Panc1 (cell line): ENCODE measurements at regions not wholly inside any gene's neighbourhood (a gene's known extent, or its start where the extent isn't known, plus 50 kb on each side); places are given as distances from the start of the nearest gene placed in this dataset.

Experiments
- ATAC-seq: fragments of 200-7000 bp; cut with Tn5 transposase; 2 replicates; pipeline ENCODE4 v1.9.1; 2020; ENCODE audit warnings: mild to moderate bottlenecking, moderate library complexity
- BruUV-seq: library from RNA; stranded (reverse); fragments of 400-500 nt; replicated peaks from 2 replicates; lab custom pipeline; 2021; lab: Mats Ljungman, UMichigan
- CTCF ChIA-PET: fragments of 300-600 bp; sonication (Branson Sonifier 250); formaldehyde crosslinking; loops from one replicate; lab custom pipeline; 2022; ENCODE audit warnings: antibody characterized with exemption; lab: Charles Lee
- POLR2A ChIA-PET: fragments of 300-600 bp; sonication (Branson Sonifier 250); formaldehyde crosslinking; loops from one replicate; lab custom pipeline; 2022; ENCODE audit warnings: antibody characterized with exemption; lab: Charles Lee
- DNase-seq: peaks from one replicate; pipeline ENCODE4 v3.0.0-alpha.2; 2010; ENCODE audit warnings: low read depth, low spot score
- H3K27ac ChIP-seq: 2 replicates; pipeline ENCODE4 v1.5.1; 2011; ENCODE audit warnings: mild to moderate bottlenecking, low read length, inconsistent platforms
- H3K27me3 ChIP-seq: fragments of 200-500 bp; sonication (Bioruptor generic); 2 replicates; pipeline ENCODE4 v1.6.0; 2014; ENCODE audit warnings: low read length, inconsistent platforms; ENCODE audit not compliant: control insufficient read depth, insufficient read depth
- H3K36me3 ChIP-seq: fragments of 200-500 bp; sonication (Bioruptor generic); 2 replicates; pipeline ENCODE4 v1.5.1; 2014; ENCODE audit warnings: inconsistent platforms, mild to moderate bottlenecking, low read length, moderate library complexity; ENCODE audit not compliant: control insufficient read depth, insufficient read depth
- H3K4me1 ChIP-seq: 2 replicates; pipeline ENCODE4 v1.5.1; 2011; ENCODE audit warnings: inconsistent platforms, mild to moderate bottlenecking, low read length, moderate library complexity; ENCODE audit not compliant: control insufficient read depth, insufficient read depth
- H3K4me3 ChIP-seq, 2 experiments: 2 replicates each; pipeline ENCODE4 v1.5.1; 2011 to 2012; ENCODE audit warnings: low read depth in 2 of 2, low read length in 2 of 2, mild to moderate bottlenecking in 2 of 2, inconsistent platforms in 1 of 2, moderate library complexity in 1 of 2
- H3K9me3 ChIP-seq: fragments of 200-500 bp; sonication (Bioruptor generic); 2 replicates; pipeline ENCODE4 v1.5.1; 2014; ENCODE audit warnings: low read depth, mild to moderate bottlenecking, inconsistent platforms, low read length, moderate library complexity; ENCODE audit not compliant: control insufficient read depth, insufficient read depth
- POLR2AphosphoS5 ChIP-seq: IDR thresholded peaks from 2 replicates; pipeline ENCODE4 v1.6.1; 2012; ENCODE audit warnings: mild to moderate bottlenecking, low read depth, low read length, moderate library complexity
- SIN3A ChIP-seq: IDR thresholded peaks from 2 replicates; pipeline ENCODE4 v1.6.1; 2012; ENCODE audit warnings: low read depth, mild to moderate bottlenecking, low read length, moderate library complexity, borderline replicate concordance; ENCODE audit not compliant: insufficient read depth
- TCF7L2 ChIP-seq: IDR thresholded peaks from 2 replicates; pipeline ENCODE4 v1.6.1; 2011; ENCODE audit warnings: mild to moderate bottlenecking, low read depth, low read length, inconsistent platforms
- in situ Hi-C: cut with HindIII; loops from 2 replicates; pipeline ENCODE4 v1.10.0; 2016; ENCODE audit warnings: low sequenced_read_pairs, low pct_unique_long_range_greater_than_20kb
- intact Hi-C: fragments of 100-400 bp; cut with micrococcal nuclease; formaldehyde crosslinking; loops from one replicate; pipeline ENCODE4 v1.10.0; 2022; ENCODE audit not compliant: unreplicated experiment
- TF ChIP-seq, protein P1 (sequence below), 2 experiments: IDR thresholded peaks; 2 replicates each; pipeline ENCODE4 v1.6.1; 2011 to 2012; ENCODE audit warnings: low read depth in 2 of 2, control low read depth in 1 of 2, low read length in 1 of 2, mild to moderate bottlenecking in 1 of 2, moderate library complexity in 1 of 2; ENCODE audit not compliant: insufficient read depth in 1 of 2
- TF ChIP-seq, protein P2 (sequence below): fragments of 450-650 bp; IDR thresholded peaks from 2 replicates; pipeline ENCODE4 v1.5.1; 2017; ENCODE audit warnings: mild to moderate bottlenecking

DNA sequence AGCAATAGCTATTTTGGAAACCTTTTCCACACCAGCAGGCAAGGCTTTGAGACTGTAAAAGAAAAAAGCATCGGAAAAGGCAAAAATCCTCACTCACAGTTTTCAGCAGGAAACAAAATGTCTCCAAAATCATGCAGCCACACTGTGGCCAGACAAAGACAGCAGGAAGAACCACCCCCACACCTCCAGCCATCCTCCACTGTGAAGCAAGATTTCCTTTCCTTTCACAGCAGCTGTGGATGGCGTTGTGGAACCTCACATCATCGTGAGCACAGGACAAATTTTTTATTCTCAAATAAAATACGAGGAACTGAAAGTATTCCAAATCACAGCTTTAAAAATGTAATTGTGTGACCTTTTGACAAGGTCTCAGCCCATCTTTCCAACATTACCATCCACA, 351.7 kb upstream of the NOCT start:
- Histone ChIP-seq H3K36me3 (no peaks in the 10 kb centered on the region), H3K9me3 (no peaks in the 10 kb centered on the region), H3K27me3 (no peaks in the 10 kb centered on the region), H3K4me1 (no peaks in the 10 kb centered on the region), H3K27ac (no peak overlapping the region), H3K4me3 (no peak overlapping the region)
- TF ChIP-seq POLR2AphosphoS5 = no peak
- TF ChIP-seq, protein P1, sequence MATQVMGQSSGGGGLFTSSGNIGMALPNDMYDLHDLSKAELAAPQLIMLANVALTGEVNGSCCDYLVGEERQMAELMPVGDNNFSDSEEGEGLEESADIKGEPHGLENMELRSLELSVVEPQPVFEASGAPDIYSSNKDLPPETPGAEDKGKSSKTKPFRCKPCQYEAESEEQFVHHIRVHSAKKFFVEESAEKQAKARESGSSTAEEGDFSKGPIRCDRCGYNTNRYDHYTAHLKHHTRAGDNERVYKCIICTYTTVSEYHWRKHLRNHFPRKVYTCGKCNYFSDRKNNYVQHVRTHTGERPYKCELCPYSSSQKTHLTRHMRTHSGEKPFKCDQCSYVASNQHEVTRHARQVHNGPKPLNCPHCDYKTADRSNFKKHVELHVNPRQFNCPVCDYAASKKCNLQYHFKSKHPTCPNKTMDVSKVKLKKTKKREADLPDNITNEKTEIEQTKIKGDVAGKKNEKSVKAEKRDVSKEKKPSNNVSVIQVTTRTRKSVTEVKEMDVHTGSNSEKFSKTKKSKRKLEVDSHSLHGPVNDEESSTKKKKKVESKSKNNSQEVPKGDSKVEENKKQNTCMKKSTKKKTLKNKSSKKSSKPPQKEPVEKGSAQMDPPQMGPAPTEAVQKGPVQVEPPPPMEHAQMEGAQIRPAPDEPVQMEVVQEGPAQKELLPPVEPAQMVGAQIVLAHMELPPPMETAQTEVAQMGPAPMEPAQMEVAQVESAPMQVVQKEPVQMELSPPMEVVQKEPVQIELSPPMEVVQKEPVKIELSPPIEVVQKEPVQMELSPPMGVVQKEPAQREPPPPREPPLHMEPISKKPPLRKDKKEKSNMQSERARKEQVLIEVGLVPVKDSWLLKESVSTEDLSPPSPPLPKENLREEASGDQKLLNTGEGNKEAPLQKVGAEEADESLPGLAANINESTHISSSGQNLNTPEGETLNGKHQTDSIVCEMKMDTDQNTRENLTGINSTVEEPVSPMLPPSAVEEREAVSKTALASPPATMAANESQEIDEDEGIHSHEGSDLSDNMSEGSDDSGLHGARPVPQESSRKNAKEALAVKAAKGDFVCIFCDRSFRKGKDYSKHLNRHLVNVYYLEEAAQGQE (IDR thresholded peaks at IDR 0.05; ENCODE audit: insufficient read depth in 1 of 2, low read depth in 2 of 2, low read length in 1 of 2) = no peak
- TF ChIP-seq, protein P2, sequence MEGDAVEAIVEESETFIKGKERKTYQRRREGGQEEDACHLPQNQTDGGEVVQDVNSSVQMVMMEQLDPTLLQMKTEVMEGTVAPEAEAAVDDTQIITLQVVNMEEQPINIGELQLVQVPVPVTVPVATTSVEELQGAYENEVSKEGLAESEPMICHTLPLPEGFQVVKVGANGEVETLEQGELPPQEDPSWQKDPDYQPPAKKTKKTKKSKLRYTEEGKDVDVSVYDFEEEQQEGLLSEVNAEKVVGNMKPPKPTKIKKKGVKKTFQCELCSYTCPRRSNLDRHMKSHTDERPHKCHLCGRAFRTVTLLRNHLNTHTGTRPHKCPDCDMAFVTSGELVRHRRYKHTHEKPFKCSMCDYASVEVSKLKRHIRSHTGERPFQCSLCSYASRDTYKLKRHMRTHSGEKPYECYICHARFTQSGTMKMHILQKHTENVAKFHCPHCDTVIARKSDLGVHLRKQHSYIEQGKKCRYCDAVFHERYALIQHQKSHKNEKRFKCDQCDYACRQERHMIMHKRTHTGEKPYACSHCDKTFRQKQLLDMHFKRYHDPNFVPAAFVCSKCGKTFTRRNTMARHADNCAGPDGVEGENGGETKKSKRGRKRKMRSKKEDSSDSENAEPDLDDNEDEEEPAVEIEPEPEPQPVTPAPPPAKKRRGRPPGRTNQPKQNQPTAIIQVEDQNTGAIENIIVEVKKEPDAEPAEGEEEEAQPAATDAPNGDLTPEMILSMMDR = no peak
- TF ChIP-seq SIN3A = no peak
- no peak for TF ChIP-seq TCF7L2
- in situ Hi-C loops (no loop called here), intact Hi-C loops (no loop called here)
- BruUV-seq = no TSS peak
- ChIA-PET CTCF (no interaction called here), POLR2A (interaction anchor here (0.6 kb wide), 1 partner anchor 41 kb away, joined by 3 read pairs; no protein-coding TSS in a partner anchor)
- DNase-seq (no peak), ATAC-seq (no peak)

DNA sequence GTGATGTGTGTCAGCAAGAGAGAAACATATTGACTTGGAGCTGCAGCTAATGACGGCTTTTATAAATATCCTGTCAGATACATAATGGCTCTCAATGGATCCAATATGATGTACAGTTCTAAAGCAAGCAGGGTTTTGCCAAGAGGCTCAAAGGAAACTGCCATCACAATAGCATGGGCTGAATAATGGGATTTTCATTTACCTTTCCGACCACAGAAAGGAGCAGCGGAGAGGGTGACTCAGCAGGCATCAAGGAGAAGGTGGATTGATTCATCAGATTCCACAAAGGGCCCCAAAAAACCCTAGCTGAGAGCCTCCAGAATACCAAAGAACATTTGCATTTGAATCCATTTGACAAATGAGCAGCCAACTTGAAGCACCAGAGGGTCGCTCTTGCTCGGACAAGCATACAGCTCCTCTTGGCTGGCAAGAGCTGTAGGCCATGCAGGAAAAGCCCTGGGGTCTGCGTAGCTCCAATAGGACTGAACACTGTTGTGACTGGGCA, 355.7 kb upstream of the NOCT start:
- Histone ChIP-seq H3K27ac (no peak overlapping the region), H3K4me1 (no peaks in the 10 kb centered on the region), H3K36me3 (no peaks in the 10 kb centered on the region), H3K9me3 (no peaks in the 10 kb centered on the region), H3K4me3 (no peak overlapping the region), H3K27me3 (no peaks in the 10 kb centered on the region)
- in situ Hi-C loops = no loop called here
- DNase-seq = no peak
- intact Hi-C loops = no loop called here
- ChIA-PET CTCF (no interaction called here), POLR2A (no interaction called here)
- TF ChIP-seq, protein P1 (IDR thresholded peaks at IDR 0.05; ENCODE audit: insufficient read depth in 1 of 2, low read depth in 2 of 2, low read length in 1 of 2) = no peak
- TF ChIP-seq, protein P2 = no peak
- TF ChIP-seq SIN3A (no peak), POLR2AphosphoS5 (no peak), TCF7L2 (no peak)
- no peak for ATAC-seq
- BruUV-seq = no TSS peak
